Bronchial epithelial cell (primary cell): ENCODE measurements at regions not wholly inside any gene's neighbourhood (a gene's known extent, or its start where the extent isn't known, plus 50 kb on each side); places are given as distances from the start of the nearest gene placed in this dataset.
A peak's percentile ranks its signal among the peaks of the same experiment; 100 is the strongest.

Experiments
- DNase-seq: peaks from one replicate; pipeline ENCODE4 v3.0.0-alpha.2; 2010; ENCODE audit warnings: low read depth
- FAIRE-seq: peaks from 2 replicates; lab custom pipeline; 2011; peaks lifted over from hg19 to GRCh38; lab: Jason Lieb, UNC
- H3K27me3 ChIP-seq: 2 replicates; pipeline ENCODE4 v1.5.1; 2011; ENCODE audit warnings: low read length; ENCODE audit not compliant: control insufficient read depth, insufficient read depth
- H3K36me3 ChIP-seq: 2 replicates; pipeline ENCODE4 v1.5.1; 2011; ENCODE audit warnings: low read length; ENCODE audit not compliant: control insufficient read depth, insufficient read depth
- H3K4me3 ChIP-seq: 2 replicates; pipeline ENCODE4 v1.5.1; 2011; ENCODE audit warnings: mild to moderate bottlenecking, low read depth, low read length, control low read depth
- CTCF ChIP-seq: IDR thresholded peaks from 2 replicates; pipeline ENCODE4 v1.5.1; 2011; ENCODE audit warnings: mild to moderate bottlenecking, moderate library complexity, low read length, control low read depth, inconsistent platforms; ENCODE audit not compliant: insufficient read depth, severe bottlenecking

- FAIRE-seq, result no peak
- Histone ChIP-seq H3K27me3 (no peaks in the 10 kb centered on the region), H3K4me3 (no peak overlapping the region), H3K36me3 (no peaks in the 10 kb centered on the region)
- TF ChIP-seq CTCF, result no peak
- no peak for DNase-seq
Observed at GRCh38 chr2:13035866-13036265, 319.1 kb downstream of the TRIB2 start.

DNA sequence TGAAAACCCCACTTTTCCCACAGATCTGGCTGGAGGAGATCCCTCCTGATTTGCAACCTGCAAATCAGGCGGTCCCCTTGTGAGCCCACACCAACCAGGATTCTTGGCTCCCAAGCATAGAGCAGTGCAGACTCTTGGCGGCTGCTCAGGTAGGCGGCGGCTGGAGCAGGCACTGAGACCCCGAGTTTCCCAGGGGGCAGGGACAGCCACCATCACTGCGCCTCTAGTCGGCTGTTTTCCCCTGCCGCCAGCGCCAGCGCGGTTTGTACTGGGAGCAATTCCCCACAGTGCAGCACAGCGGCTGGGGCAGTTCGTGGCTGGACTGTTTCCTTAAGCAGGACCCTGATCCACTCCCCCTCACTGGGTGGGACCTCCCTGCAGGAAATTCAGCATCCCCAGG lies 323.3 kb downstream of the TRIB2 start:
- no peak overlapping the region for H3K4me3 ChIP-seq
- DNase-seq, result no peak
- H3K27me3 ChIP-seq, result no peaks in the 10 kb centered on the region
- FAIRE-seq, result no peak
- TF ChIP-seq CTCF, result no peak
- no peaks in the 10 kb centered on the region for H3K36me3 ChIP-seq

DNA sequence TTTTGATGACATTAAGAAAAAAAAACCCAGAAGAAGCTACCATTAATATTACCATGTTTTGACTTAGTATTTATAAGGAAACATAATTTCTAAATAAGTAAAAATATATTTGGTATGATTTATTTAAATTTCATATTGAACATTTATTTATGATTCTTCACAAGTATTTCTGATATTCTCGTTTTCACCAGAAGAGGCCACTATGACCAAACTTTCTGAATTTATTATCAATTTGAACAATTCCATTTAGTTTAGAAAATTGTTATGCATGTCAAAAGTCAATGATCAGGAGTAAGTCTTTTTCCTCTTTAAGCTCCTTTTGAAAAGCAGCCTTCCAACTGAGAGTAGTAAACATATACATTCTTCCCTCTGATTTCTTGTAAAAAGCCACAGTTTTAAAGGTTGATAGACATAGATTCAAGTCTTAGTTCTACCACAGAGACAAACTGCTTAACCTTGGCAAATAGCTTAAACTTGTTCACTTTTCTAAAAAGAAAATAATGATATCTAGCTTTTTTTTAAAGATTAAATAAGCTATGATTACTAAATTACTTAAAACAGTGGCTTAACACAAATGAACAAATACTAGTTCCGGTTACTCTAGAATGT lies 329.9 kb downstream of the TRIB2 start:
- peak; percentile 7 for TF ChIP-seq CTCF
- Histone ChIP-seq H3K4me3 (no peak overlapping the region), H3K36me3 (no peaks in the 10 kb centered on the region), H3K27me3 (no peaks in the 10 kb centered on the region)
- no peak for FAIRE-seq
- DNase-seq, result peak; percentile 35

DNA sequence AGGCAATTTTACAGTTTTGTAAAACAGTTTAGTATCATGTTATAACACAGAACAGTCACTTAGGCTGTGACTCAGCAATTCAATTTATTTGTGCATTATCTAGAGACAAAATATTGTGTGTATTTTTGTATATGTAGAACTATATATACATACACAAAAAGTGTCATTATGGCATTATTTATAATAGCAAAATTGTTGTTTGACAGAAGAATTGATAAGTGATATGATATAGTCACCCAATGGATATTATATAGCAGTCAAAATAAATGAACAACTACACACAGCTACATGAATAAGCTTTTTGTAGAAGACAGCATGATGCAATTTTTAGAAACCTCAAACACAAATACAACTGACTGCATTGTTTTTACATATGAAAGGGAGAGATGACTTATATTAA lies 334.0 kb downstream of the TRIB2 start:
- H3K36me3 ChIP-seq, result no peaks in the 10 kb centered on the region
- H3K4me3 ChIP-seq, result no peak overlapping the region
- no peak for TF ChIP-seq CTCF
- FAIRE-seq (no peak), DNase-seq (peak; percentile 22)
- H3K27me3 ChIP-seq, result no peaks in the 10 kb centered on the region

- TF ChIP-seq CTCF, result no peak
- Histone ChIP-seq H3K4me3 (no peak overlapping the region), H3K27me3 (no peaks in the 10 kb centered on the region)
Observed at GRCh38 chr2:13052547-13052946, 335.8 kb downstream of the TRIB2 start.

DNA sequence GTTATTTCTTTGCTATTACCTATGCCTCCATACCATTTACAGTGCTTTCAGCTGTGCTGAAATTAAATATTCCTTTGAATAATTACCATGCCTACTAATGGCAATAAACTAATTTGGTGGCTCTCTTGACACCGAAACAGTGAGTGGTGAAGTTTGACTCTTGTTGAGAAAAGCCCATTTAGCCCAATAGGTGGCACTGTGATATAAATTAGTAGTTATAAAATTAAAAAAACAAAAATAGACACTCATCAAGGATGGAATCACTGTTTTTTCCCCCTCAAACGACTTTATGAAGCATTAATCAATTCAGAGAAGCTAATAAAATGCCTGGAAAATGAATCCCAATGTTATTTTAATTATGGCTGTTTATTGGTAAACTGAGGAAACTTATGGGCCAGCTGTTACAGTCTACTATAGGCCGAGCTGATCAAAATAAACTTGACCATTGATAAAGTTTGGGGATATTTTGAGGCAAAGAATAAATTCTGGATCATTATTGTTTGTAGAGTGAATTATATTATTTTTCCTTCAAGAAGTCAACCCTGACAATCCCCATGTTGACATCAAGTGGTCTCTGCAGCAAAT lies 339.6 kb downstream of the TRIB2 start:
- Histone ChIP-seq H3K27me3 (no peaks in the 10 kb centered on the region), H3K36me3 (no peaks in the 10 kb centered on the region), H3K4me3 (no peak overlapping the region)
- FAIRE-seq, result no peak
- TF ChIP-seq CTCF, result peak; percentile 38
- DNase-seq, result peak; percentile 33

More at GRCh38 chr2:13052547-13052946, 335.8 kb downstream of the TRIB2 start:
- H3K36me3 ChIP-seq, result no peaks in the 10 kb centered on the region
- FAIRE-seq, result no peak
- peak; percentile 10 for DNase-seq
